NCI-H82 treated with DMSO at 0.1 percent for 48 hours (cell line): ENCODE measurements at regions not wholly inside any gene's neighbourhood (a gene's known extent, or its start where the extent isn't known, plus 50 kb on each side); places are given as distances from the start of the nearest gene placed in this dataset.
"Not testable (repeated sequence)": the region's sequence is repeated elsewhere in the genome, so short reads cannot be mapped to it uniquely, and the experiment has no call there.

Source experiments
- DNase-seq: peaks from one replicate; lab custom pipeline; 2025; ENCODE audit not compliant: unreplicated experiment; lab: John Stamatoyannopoulos, UW

DNA sequence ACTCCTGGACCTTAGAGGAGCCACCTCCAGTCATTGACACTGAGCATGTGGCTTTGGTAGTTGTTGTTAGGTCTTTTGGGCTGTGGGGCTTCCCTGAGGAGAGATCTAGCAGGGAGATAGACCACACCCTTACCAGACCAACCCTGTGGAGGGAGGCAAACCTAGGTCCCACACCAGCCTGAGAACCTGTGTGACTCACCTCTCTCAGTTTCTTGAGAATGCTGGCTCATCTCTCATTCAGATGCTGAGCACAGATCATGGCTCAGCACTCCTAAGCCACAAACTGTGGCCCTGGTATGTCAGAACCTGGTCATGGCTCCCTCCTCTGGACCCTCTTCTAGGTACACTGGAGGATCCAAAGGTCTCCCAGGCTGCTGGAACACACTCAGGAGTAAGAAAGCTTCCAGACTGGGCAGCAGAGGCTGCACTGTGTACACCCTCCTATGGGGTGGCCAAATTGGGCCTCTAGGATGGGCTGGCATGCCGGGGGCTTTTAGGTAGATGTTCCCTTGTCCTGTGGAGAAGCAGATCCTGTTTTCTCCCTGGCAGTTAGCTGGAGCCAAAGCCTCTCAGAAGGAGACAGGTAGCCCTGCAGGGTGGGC is 1294.5 kb downstream of the KHDRBS2 start:
- no peak for DNase-seq

DNA sequence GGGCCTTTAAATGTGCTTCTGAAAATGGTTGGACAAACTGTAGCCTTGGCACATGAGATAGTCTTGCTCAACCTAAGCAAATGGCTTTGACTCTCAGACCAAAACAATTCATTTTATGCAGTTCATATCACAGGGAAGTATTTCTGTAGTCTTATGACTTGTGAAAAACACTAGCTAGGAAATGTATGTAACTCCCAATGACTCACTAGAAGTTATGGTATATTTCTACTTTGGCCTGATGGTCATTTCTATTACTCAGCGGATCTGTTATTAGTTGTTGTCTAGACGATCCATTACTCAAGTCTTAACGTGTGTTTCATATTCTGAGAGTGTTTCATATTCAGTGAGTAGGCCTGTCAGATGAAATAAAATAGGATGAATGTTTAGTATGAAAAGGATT is 1333.5 kb downstream of the KHDRBS2 start:
- DNase-seq = no peak

DNA sequence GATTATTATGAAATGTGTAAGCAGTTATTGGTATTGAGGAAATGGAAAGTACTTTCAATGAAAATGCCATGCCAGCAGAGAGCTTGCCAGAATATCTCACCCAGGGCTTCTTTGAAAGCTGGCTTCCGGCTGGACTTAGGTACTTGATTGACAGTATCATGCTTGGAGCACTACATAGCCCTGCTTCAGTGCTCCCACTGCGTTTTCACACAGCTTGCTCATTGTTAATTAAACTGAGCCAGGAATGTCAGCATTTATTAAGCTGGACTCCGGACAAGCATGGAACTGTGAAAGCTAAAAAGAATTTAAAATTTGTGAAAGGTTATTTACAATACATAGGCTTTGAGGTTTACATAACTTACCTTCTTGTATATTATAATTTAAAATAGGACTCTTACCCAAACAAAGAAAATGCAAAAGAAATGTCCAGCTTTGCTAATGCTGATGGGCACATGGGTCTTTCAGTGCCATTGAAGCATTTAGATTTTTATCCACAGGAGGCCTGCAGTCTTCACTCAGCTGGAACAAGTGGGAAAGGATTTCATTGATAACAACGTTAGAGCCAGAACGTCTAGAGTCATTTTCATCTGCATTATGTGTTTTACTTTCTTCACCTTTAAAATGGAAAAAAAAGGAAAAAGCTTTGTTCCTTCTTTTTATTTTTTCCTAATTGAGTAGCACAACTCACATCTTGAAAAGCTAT is 1335.7 kb downstream of the KHDRBS2 start:
- DNase-seq = not testable (repeated sequence)

DNA sequence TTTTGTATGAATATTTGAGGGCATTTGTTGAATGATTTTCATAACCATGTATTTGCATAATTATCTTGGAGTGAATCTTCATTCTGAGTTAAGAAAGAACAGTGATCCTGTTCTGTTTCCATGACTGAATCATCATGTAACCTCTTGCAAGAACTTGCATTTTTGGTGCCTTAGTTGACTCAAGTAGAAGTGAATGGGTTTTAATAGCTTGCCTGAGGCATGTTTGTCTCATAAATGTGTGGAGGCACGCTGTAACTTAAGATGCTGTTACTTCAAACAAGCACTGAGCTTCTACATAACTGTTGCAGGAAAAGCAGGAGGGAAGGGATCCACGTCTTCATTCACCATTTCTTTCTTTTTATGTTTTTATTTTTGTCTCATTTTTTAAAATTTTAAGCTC is 1338.6 kb downstream of the KHDRBS2 start:
- not testable (repeated sequence) for DNase-seq

DNA sequence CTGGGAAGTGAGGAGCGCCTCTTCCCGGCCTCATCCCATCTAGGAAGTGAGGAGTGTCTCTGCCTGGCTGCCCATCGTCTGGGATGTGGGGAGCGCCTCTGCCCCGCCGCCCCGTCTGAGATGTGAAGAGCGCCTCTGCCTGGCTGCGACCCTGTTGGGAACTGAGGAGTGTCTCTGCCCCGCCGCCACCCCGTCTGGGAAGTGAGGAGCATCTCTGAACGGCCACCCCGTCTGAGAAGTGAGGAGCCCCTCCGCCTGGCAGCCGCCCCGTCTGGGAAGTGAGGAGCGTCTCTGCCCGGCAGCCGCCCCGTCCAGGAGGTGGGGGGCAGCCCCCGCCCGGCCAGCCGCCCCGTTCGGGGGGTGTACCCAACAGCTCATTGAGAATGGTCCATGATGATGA is 1341.2 kb downstream of the KHDRBS2 start:
- DNase-seq = not testable (repeated sequence)

DNA sequence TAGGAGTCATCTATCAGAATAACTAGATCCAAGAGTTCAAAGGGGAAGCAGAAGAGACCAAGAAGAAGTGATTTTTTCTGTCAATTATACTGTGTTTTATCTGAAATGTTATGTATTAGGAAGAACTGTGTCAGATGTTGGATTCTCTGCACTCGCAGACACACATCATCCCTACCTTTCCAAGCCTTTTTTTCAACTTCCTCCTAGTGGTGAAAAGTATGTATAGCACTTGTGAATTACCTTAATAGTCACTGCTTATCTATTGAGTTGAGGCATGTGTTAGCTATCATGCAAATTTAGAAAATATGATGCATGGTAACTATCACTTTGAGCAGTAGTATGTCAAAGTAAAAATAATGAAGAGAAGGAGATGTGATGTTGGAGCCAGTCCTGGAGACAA is 1350.1 kb downstream of the KHDRBS2 start:
- not testable (repeated sequence) for DNase-seq

DNA sequence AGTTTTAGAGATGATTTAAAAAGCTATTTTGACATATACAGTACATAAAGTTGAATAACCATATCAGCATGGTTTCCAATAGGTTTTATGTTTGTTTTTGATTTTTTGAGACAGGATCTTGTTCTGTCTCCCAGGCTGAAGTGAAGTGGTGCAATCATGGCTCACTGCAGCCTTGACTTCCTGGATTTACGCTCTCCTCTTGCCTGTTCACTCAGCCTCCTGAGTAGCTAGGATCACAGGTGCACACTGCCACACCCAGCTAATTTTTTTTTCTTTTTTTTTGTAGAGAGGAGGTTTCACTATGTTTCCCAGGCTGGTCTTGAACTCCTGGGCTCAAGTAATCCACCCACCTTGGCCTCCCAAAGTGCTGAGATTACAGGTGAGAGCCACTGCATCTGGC is 1366.4 kb downstream of the KHDRBS2 start:
- not testable (repeated sequence) for DNase-seq

DNA sequence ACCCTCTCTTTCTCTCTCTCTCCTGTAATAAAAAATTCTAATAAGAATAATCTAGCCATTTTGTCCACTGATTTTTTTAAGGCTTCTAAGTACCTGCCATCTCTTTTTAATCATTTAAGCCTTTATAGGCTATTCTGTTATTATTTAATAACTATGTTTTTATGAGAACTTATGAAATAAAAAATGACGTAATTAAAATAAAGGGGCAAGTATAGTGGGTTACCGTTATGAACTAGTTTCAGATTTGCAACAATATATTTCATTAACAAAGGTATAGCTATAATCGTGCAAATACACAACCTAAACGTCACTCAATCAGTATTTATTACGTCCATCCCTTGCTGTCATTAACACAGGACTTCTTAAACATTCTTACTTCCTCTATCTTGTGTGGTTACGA is 1382.2 kb downstream of the KHDRBS2 start:
- DNase-seq = not testable (repeated sequence)

DNA sequence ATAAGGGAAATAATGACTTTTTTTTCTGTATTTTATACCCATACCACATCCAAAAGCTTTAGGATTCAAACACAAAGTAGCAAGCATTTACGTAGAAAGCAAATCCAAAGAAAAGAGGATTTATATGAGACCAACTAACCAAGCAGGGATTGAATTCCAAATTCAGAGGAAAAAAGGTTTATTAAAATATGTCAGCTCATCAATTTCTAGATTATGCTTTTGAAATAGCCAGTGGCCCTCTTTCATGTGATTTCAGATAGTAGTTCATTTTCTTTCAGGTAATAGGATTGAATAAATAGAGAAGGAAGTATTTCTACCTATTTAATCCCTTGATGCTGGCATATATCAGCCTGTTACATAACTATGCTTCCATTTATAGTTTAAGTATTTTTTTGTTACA is 1392.7 kb downstream of the KHDRBS2 start:
- not testable (repeated sequence) for DNase-seq

DNA sequence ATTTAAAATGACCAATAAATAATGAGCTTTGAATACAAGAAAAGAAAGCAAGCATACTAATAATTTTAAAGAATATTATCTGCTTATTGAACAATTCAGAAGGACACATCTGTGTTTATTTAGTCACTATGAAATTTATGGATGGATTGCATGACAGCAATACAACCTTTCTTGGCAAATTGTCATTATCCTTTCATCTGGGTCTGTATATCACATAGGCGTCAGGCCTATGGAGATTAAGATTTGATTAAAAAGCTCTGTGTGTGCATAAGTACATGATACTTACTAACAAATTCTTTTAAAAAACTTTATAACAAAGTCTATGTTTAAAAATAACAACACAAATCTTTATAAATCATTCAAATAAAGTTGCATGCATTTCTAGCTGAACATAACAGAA is 1394.4 kb downstream of the KHDRBS2 start:
- no peak for DNase-seq

DNA sequence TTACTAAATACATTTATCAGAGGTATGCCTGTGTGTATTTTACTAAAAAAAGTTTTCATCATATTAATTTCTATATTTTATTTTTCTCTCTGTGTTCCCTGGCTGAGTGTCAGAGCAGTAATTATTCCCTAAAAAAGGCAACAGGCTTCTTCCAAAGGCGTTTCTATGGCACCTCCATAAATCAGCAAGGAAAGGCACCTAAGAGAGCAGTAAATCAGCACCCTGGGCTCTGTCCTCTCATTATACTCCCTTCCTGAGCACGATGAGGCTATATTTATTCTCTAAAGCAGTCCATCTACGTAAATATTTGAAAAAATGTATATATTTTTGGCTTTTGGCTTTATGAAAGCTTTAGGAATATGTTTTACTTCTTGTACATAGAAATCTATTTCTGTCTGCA is 1408.6 kb downstream of the KHDRBS2 start:
- not testable (repeated sequence) for DNase-seq

DNA sequence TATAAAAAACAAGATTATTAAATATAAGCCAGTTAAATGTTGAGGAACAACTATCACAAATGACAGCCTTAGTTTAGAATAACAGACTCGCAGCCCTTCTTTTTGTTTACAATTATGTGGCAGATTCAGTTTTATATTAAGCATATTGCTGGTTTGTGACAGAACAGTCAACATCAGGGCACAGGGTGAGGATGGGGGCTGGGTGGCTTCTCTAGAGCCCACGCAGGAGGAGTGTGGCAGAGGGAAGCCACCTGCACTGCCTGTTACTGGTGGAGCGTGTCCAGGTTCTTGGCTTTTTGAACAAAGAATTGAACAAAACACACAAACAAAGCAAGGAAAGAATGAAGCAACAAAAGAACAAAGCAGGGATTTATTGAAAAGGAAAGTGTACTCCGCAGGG is 1415.2 kb downstream of the KHDRBS2 start:
- not testable (repeated sequence) for DNase-seq

DNA sequence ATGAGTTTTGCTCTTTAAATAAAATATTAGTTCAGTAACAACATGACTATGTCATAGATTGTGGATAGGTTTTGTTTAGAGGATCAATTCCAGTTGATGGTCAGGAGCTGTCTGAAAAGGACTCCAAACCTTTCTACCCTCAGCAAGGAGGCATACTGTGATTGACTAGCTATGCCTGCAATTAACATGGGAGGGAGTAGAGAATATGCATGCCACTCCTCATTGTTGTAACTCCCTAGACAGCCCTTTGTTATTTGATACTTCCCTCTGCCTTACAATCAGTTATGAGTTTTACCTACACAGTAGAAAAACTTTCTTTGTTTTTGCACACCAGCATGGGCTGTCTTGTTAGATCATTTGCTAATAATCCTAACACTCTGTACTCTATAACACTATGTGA is 1418.5 kb downstream of the KHDRBS2 start:
- no peak for DNase-seq

DNA sequence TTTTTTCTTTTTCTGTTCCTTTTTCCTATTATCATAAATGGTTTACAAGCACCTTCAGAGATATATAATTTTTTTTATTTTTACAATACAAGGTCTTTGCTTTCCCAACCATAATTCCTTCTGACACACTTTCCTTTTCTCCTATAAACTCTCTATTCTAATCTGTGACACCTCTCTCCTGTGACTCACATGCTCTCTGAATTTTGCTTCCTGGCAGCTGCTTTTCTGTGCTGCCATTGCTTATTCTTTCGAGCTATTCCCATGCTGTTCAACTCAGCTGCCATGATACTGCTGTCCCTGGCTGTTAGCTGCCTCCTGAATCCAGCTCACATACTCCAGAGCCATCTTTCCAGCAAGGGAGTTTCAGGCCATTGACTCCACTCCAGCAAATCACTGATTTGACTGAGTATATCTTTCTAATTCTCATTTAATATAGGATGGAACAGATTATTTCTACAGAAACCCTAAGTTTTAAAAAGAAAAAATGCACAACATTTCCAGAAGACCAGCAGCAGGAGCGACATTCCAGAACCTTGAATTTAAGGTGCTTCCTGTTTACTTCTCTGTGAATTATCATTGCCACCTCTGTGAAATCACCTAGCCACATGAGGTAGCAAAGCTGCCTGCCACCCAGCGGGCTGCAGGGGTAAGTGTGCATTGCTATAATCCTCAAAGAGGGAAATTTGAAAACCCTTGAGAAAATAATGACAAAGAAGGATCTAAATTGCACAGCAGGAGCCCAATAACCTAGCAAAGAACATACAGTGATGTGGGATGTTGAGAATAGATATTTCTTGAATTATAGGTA is 1442.6 kb downstream of the KHDRBS2 start:
- not testable (repeated sequence) for DNase-seq

DNA sequence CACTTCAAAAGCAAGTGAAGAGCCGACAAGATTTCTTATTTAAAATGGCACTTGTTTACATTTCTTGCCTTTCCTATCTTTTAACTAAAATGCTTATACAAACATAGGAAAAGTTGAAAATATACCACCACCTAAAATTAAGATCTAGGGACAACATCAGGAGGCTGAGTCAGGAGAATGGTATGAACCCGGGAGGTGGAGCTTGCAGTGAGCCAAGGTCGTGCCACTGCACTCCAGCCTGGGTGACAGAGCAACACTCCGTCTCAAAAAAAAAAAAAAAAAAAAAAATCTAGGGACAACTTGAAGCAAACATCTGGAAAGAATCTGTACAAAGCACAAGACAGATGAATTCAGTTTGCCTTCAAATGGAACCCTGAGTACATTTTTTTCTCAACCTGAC is 1455.3 kb downstream of the KHDRBS2 start:
- DNase-seq = not testable (repeated sequence)

DNA sequence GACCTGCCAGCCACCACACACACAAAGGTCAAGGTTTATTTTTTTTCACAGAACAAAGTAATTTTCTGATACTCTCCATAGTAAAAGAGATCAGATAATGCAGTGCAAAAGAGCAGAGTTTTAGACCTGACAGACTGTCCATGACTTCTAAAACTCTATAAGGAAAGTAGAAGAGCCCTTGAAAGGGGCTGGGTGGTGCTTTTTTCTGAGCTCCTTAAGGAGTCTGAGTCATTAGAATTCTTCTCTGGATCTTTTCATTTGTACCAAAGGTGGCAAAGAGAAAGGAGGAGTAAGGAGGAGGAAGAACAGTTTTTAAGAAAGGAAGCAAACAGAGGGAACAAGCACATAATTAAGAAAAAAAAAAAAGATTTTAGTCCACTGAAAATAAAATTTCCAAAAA is 1463.4 kb downstream of the KHDRBS2 start:
- not testable (repeated sequence) for DNase-seq

DNA sequence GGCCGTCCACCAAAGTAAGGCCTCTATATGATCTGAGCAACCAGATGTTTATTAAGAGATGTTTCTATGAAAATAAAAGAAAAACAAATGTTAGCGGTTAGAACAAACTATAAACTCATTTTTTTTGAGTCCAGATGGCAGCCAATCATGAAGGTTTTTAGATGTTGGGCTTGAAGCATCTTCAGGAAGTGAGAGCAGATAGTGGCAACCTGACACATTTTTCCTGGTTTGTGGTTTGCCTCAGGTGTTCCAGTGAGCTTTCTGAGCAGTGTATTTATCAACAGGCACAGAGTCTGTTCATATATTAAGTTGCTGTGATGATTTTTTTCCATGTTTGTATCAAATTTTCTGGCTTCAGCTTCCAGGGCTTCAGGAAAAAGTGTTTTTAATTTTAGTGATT is 1468.0 kb downstream of the KHDRBS2 start:
- DNase-seq = not testable (repeated sequence)

DNA sequence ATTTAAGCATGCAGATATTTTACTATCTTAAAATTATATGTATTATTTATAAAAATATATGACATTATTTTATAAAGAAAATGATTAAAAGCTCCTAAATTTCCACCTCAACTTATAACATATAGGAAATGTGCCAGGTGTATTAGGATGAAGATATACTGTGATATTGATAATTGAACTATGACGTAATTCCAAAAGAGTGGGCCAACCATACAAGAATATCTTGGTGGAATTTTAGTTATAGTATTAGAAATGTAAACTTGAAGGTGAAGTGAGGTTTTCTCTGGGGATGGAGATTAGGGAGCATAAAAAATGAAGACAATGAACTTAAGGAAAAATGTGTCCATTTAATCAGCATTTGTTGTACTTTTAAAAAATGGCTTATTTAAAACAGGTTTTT is 1471.2 kb downstream of the KHDRBS2 start:
- not testable (repeated sequence) for DNase-seq

DNA sequence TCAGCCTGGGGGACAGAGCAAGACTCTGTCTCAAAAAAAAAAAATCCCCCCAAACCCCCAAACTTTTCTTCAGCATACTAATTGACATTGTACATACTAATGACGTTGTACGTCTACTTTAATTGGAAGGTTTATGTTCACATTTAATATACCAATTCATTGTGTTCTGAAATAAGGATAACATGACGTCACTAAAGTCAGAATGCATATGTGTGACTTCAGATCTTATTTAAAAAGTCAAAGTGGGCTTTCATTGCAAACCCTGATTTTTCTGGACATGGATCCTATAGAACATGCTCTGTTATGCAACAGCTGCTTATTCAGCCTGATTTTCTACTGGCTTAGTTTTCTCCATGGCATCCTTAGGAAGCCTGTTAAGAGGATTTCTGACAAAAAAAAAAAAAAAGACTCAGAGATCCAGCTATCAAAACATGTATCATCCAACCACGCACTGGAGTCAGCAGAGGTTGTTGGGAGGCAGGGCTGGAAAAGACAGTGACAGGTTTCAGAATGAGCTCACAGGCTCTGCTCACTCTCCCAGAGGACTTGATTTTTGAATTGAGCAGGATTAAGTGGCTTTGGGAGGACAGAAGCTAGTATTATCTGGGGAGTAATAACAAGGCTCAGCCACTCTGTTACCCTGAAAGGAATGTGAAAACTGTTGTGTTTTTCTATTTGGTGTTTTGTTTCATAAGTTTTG is 1472.0 kb downstream of the KHDRBS2 start:
- DNase-seq = peak; percentile 67

DNA sequence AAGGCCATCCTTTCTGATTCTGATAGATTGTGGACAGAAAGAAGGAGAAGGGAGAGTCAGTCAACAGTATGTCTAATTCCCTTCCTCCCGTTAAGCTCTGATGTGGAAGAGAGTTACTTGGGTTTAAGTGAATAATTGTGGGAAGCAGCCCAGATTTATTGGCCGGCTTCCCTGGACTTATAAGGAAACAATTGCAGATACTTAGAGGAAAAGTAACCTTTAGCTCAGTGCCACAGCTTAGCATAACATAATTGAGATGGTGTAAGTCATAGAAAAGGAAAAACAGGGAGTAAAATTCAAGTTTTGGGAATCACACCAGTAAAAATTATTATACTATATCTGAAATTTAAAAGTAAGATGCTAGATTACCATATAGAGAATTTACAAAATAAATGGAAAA is 1475.8 kb downstream of the KHDRBS2 start:
- DNase-seq = not testable (repeated sequence)

DNA sequence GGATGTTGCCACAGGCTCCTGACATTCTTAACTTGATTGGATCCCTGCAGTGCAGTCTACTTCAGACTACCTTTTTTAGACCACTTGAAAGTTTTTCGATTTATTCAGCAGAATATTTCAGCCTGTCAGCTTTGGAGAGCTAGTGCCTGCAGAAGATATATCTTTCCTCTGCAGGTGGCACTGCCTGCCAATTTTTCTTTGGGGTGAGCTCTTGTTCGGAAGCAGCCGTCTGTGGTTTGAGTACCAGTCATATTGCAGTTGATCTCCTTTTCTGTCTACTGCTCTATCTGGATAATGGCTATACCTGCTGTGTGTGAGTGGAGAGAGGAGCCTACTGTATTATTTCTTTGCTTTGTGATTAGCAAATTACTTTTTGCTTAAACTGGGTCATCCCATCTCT is 1486.9 kb downstream of the KHDRBS2 start:
- DNase-seq = peak; percentile 13
